HCT116 (cell line): ENCODE measurements at regions not wholly inside any gene's neighbourhood (a gene's known extent, or its start where the extent isn't known, plus 50 kb on each side); places are given as distances from the start of the nearest gene placed in this dataset.

ENCODE experiments used
- ATAC-seq: fragments of 200-7000 bp; cut with Tn5 transposase; 2 replicates; pipeline ENCODE4 v1.9.1; 2020; ENCODE audit warnings: mild to moderate bottlenecking, moderate library complexity
- BruUV-seq: library from RNA; stranded (reverse); fragments of 400-500 nt; replicated peaks from 2 replicates; lab custom pipeline; 2021; lab: Mats Ljungman, UMichigan
- CTCF ChIA-PET: fragments of 300-600 bp; sonication (Branson Sonifier 250); formaldehyde crosslinking; loops from one replicate; lab custom pipeline; 2021; ENCODE audit warnings: antibody characterized with exemption; lab: Charles Lee
- POLR2A ChIA-PET: fragments of 300-600, 350-600 bp; sonication (Branson Sonifier 250); formaldehyde crosslinking; loops from one replicate; lab custom pipeline; 2021; ENCODE audit warnings: antibody characterized with exemption; lab: Charles Lee
- RAD21 ChIA-PET, 2 experiments: fragments of 300-600 bp; sonication (Branson Sonifier 250); formaldehyde crosslinking; loops; one replicate each; lab custom pipeline; 2023; ENCODE audit warnings: low total read pairs in 2 of 2; ENCODE audit not compliant: uncharacterized antibody in 2 of 2, unreplicated experiment in 2 of 2, low non-redundant PET in 1 of 2; lab: Charles Lee
- DNase-seq: peaks from one replicate; pipeline ENCODE4 v3.0.0-alpha.2; 2010; ENCODE audit warnings: low read depth, low spot score
- H2AFZ ChIP-seq: fragments of 200-600 bp; shearing (Covaris generic), sonication (generic); 2 replicates; pipeline ENCODE4 v1.6.1; 2017; ENCODE audit warnings: low read depth, mixed run types, mixed read lengths, antibody characterized with exemption, low read length; ENCODE audit not compliant: poor library complexity, severe bottlenecking
- H3K27ac ChIP-seq: 2 replicates; pipeline ENCODE4 v1.5.1; 2012; ENCODE audit warnings: low read depth, low read length
- H3K27me3 ChIP-seq: fragments of 200-600 bp; sonication (generic); 2 replicates; pipeline ENCODE4 v1.6.1; 2016; ENCODE audit warnings: mixed run types, low read length, mixed read lengths; ENCODE audit not compliant: insufficient read depth
- H3K36me3 ChIP-seq, 2 experiments: fragments of 200-500 bp in 1 of 2; fragments of 200-600 bp in 1 of 2; sonication (Bioruptor generic) in 1 of 2; sonication (generic) in 1 of 2; 2 replicates each; pipeline versions ENCODE4 v1.5.1 to v1.6.1; 2014 to 2016; ENCODE audit warnings: low read length in 2 of 2, inconsistent platforms in 1 of 2, mixed read lengths in 1 of 2, mixed run types in 1 of 2; ENCODE audit not compliant: insufficient read depth in 2 of 2, control insufficient read depth in 1 of 2
- H3K4me1 ChIP-seq, 2 experiments: fragments of 200-600 bp in 1 of 2; sonication (generic) in 1 of 2; 2 replicates each; pipeline versions ENCODE4 v1.5.1 to v1.6.1; 2012 to 2017; ENCODE audit warnings: low read length in 2 of 2, inconsistent platforms in 1 of 2, mild to moderate bottlenecking in 1 of 2, mixed read lengths in 1 of 2, mixed run types in 1 of 2, moderate library complexity in 1 of 2; ENCODE audit not compliant: insufficient read depth in 2 of 2, control insufficient read depth in 1 of 2
- H3K4me2 ChIP-seq: fragments of 200-600 bp; sonication (generic); 2 replicates; pipeline ENCODE4 v1.6.1; 2017; ENCODE audit warnings: mixed run types, low read length, mixed read lengths
- H3K4me3 ChIP-seq, 2 experiments: fragments of 200-600 bp in 1 of 2; sonication (generic) in 1 of 2; replicated peaks in 1 of 2; 2 replicates each; pipeline ENCODE4 v1.5.1; 2011 to 2016; ENCODE audit warnings: low read length in 2 of 2, control low read depth in 1 of 2, low read depth in 1 of 2, mild to moderate bottlenecking in 1 of 2, mixed read lengths in 1 of 2, mixed run types in 1 of 2
- H3K79me2 ChIP-seq: fragments of 200-600 bp; sonication (generic); 2 replicates; pipeline ENCODE4 v1.6.1; 2017; ENCODE audit warnings: mild to moderate bottlenecking, mixed run types, low read length, moderate library complexity, mixed read lengths; ENCODE audit not compliant: insufficient read depth
- H3K9ac ChIP-seq: fragments of 200-600 bp; sonication (generic); 2 replicates; pipeline ENCODE4 v1.6.1; 2016; ENCODE audit warnings: low read length, mixed read lengths
- H3K9me2 ChIP-seq: fragments of 200-600 bp; sonication (generic), shearing (Covaris generic); 2 replicates; pipeline ENCODE4 v1.6.1; 2017; ENCODE audit warnings: mixed run types, mild to moderate bottlenecking, moderate library complexity; ENCODE audit not compliant: insufficient read depth
- H3K9me3 ChIP-seq, 2 experiments: fragments of 200-500 bp in 1 of 2; fragments of 200-600 bp in 1 of 2; sonication (Bioruptor generic) in 1 of 2; sonication (generic) in 1 of 2; 2 replicates each; pipeline ENCODE4 v1.6.1; 2014 to 2017; ENCODE audit warnings: low read length in 2 of 2, mixed read lengths in 2 of 2, inconsistent platforms in 1 of 2, low read depth in 1 of 2, mild to moderate bottlenecking in 1 of 2, mixed run types in 1 of 2, moderate library complexity in 1 of 2; ENCODE audit not compliant: control insufficient read depth in 1 of 2, insufficient read depth in 1 of 2
- H4K20me1 ChIP-seq: fragments of 200-600 bp; sonication (generic), shearing (Covaris generic); 2 replicates; pipeline ENCODE4 v1.6.1; 2017; ENCODE audit warnings: mixed run types, mild to moderate bottlenecking, moderate library complexity; ENCODE audit not compliant: insufficient read depth
- CBX3 ChIP-seq: IDR thresholded peaks from 2 replicates; pipeline ENCODE4 v1.6.1; 2012; ENCODE audit warnings: low read depth
- CEBPB ChIP-seq: IDR thresholded peaks from 2 replicates; pipeline ENCODE4 v1.6.1; 2012; ENCODE audit warnings: low read depth
- EGR1 ChIP-seq: IDR thresholded peaks from 2 replicates; pipeline ENCODE4 v1.6.1; 2012; ENCODE audit warnings: low read depth
- ELF1 ChIP-seq: IDR thresholded peaks from 2 replicates; pipeline ENCODE4 v1.6.1; 2012; ENCODE audit warnings: low read depth, borderline replicate concordance
- EZH2 ChIP-seq: fragments of 200-600 bp; sonication (generic); IDR thresholded peaks from 2 replicates; pipeline ENCODE4 v1.6.1; 2017; ENCODE audit warnings: antibody characterized with exemption, mixed run types
- EZH2phosphoT487 ChIP-seq: fragments of 200-600 bp; IDR thresholded peaks from 2 replicates; pipeline ENCODE4 v1.6.1; 2018; ENCODE audit warnings: antibody characterized with exemption, borderline replicate concordance
- FOSL1 ChIP-seq: IDR thresholded peaks from 2 replicates; pipeline ENCODE4 v1.6.1; 2012; ENCODE audit warnings: low read depth
- JUND ChIP-seq: IDR thresholded peaks from 2 replicates; pipeline ENCODE4 v1.6.1; 2012
- POLR2A ChIP-seq: IDR thresholded peaks from 2 replicates; pipeline ENCODE4 v1.7.0; 2011; ENCODE audit warnings: borderline replicate concordance; ENCODE audit not compliant: insufficient read depth, insufficient read length; ENCODE audit errors: extremely low read depth
- POLR2AphosphoS5 ChIP-seq: IDR thresholded peaks from 2 replicates; pipeline ENCODE4 v1.6.1; 2011; ENCODE audit warnings: mild to moderate bottlenecking, low read depth, low read length, moderate library complexity
- RAD21 ChIP-seq: IDR thresholded peaks from 2 replicates; pipeline ENCODE4 v1.6.1; 2012; ENCODE audit warnings: low read depth, mild to moderate bottlenecking
- SIN3A ChIP-seq: IDR thresholded peaks from 2 replicates; pipeline ENCODE4 v1.6.1; 2012; ENCODE audit warnings: low read depth
- SP1 ChIP-seq: IDR thresholded peaks from 2 replicates; pipeline ENCODE4 v1.6.1; 2012; ENCODE audit warnings: low read depth
- SRF ChIP-seq: IDR thresholded peaks from 2 replicates; pipeline ENCODE4 v1.6.1; 2012; ENCODE audit warnings: low read depth
- YY1 ChIP-seq: IDR thresholded peaks from 2 replicates; pipeline ENCODE4 v1.6.1; 2011; ENCODE audit warnings: low read length, low read depth, moderate library complexity, mild to moderate bottlenecking; ENCODE audit not compliant: insufficient replicate concordance; ENCODE audit errors: extremely low read depth
- ZBTB33 ChIP-seq: IDR thresholded peaks from 2 replicates; pipeline ENCODE4 v1.6.1; 2011; ENCODE audit warnings: mild to moderate bottlenecking, low read length, moderate library complexity; ENCODE audit not compliant: insufficient replicate concordance; ENCODE audit errors: extremely low read depth
- ZFX ChIP-seq: fragments of 450-650 bp; IDR thresholded peaks from 2 replicates; pipeline ENCODE4 v1.6.1; 2017
- ZNF274 ChIP-seq: fragments of 200-500 bp; sonication (Bioruptor generic); IDR thresholded peaks from 2 replicates; pipeline ENCODE4 v1.6.1; 2014; ENCODE audit warnings: mild to moderate bottlenecking, low read depth, low read length, inconsistent platforms
- intact Hi-C: fragments of 100-400 bp; cut with micrococcal nuclease; formaldehyde crosslinking; loops from 2 replicates; pipeline ENCODE4 v1.10.0; 2022
- TF ChIP-seq, protein P1 (sequence below): IDR thresholded peaks from 2 replicates; pipeline ENCODE4 v1.6.1; 2012
- TF ChIP-seq, protein P2 (sequence below), 3 experiments: fragments of 200-600 bp in 1 of 3; sonication (generic) in 1 of 3; IDR thresholded peaks in 2 of 3; conservative IDR thresholded peaks in 1 of 3; 2 replicates each; pipeline ENCODE4 v1.5.1; 2012 to 2017; ENCODE audit warnings: low read depth in 2 of 3, low read length in 2 of 3, antibody characterized with exemption in 1 of 3, borderline replicate concordance in 1 of 3, control low read depth in 1 of 3, mild to moderate bottlenecking in 1 of 3, mixed read lengths in 1 of 3, mixed run types in 1 of 3, moderate library complexity in 1 of 3; ENCODE audit not compliant: insufficient read depth in 1 of 3

GRCh38 chr3:86743233-86743632 is 247.7 kb downstream of the VGLL3 start:
- no peak for DNase-seq
- no peaks in the 10 kb centered on the region for H3K9me2 ChIP-seq
- no peak overlapping the region for H2AFZ ChIP-seq
- no peak overlapping the region for H3K9ac ChIP-seq
- TF ChIP-seq ZBTB33: no peak
- TF ChIP-seq CEBPB: no peak
- no peak for TF ChIP-seq POLR2A
- TF ChIP-seq RAD21: no peak
- no peak for TF ChIP-seq SP1
- TF ChIP-seq, all 23 proteins: peak for 0
- no TSS peak for BruUV-seq
- Histone ChIP-seq H3K36me3 (no peaks in the 10 kb centered on the region), H3K9me3 (no peaks in the 10 kb centered on the region), H3K4me2 (no peak overlapping the region), H3K4me1 (no peaks in the 10 kb centered on the region), H3K79me2 (no peaks in the 10 kb centered on the region), H3K27me3 (no peaks in the 10 kb centered on the region), H3K4me3 (no peak overlapping the region), H4K20me1 (no peaks in the 10 kb centered on the region), H3K27ac (no peak overlapping the region)
- ATAC-seq: no peak
- RAD21 ChIA-PET: no interaction called here
- POLR2A ChIA-PET: no interaction called here
- intact Hi-C loops: no loop called here
- CTCF ChIA-PET: no interaction called here

DNA sequence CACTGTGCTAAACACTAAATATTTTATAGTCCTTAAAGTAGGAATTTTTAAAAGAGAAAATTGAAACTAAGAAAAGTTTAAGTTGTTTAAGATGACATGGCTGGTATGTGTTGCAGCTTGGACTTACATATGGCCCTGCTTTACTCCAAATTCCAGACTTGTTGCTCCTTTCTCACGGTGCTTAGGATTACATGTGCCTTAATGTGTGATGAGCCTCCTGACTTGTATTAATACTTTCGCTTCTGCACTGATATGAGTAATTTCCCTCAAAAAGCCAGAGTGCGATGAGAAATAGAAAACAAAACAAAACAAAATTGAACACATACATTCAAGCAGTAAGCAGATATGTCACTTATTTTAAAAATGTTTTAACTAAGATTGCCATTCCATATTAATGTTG is 250.2 kb downstream of the VGLL3 start:
- intact Hi-C loops: no loop called here
- Histone ChIP-seq H3K9ac (no peak overlapping the region), H3K36me3 (no peaks in the 10 kb centered on the region), H3K9me3 (no peaks in the 10 kb centered on the region), H3K4me2 (no peak overlapping the region), H2AFZ (no peak overlapping the region), H3K4me3 (no peak overlapping the region), H3K27ac (no peak overlapping the region), H4K20me1 (no peaks in the 10 kb centered on the region), H3K4me1 (no peaks in the 10 kb centered on the region), H3K9me2 (no peaks in the 10 kb centered on the region), H3K27me3 (no peaks in the 10 kb centered on the region), H3K79me2 (no peaks in the 10 kb centered on the region)
- ChIA-PET POLR2A (no interaction called here), CTCF (no interaction called here), RAD21 (no interaction called here)
- ATAC-seq (no peak), DNase-seq (no peak)
- BruUV-seq: no TSS peak
- TF ChIP-seq CBX3 (no peak), EZH2 (no peak), ELF1 (no peak), CEBPB (no peak), SRF (no peak), POLR2AphosphoS5 (no peak), ZFX (no peak), FOSL1 (no peak), RAD21 (no peak), POLR2A (no peak), ZNF274 (no peak), EGR1 (no peak), YY1 (no peak), EZH2phosphoT487 (no peak), SIN3A (no peak), JUND (no peak), SP1 (no peak)
- TF ChIP-seq, protein P1, sequence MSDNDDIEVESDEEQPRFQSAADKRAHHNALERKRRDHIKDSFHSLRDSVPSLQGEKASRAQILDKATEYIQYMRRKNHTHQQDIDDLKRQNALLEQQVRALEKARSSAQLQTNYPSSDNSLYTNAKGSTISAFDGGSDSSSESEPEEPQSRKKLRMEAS: no peak
- TF ChIP-seq, protein P2, sequence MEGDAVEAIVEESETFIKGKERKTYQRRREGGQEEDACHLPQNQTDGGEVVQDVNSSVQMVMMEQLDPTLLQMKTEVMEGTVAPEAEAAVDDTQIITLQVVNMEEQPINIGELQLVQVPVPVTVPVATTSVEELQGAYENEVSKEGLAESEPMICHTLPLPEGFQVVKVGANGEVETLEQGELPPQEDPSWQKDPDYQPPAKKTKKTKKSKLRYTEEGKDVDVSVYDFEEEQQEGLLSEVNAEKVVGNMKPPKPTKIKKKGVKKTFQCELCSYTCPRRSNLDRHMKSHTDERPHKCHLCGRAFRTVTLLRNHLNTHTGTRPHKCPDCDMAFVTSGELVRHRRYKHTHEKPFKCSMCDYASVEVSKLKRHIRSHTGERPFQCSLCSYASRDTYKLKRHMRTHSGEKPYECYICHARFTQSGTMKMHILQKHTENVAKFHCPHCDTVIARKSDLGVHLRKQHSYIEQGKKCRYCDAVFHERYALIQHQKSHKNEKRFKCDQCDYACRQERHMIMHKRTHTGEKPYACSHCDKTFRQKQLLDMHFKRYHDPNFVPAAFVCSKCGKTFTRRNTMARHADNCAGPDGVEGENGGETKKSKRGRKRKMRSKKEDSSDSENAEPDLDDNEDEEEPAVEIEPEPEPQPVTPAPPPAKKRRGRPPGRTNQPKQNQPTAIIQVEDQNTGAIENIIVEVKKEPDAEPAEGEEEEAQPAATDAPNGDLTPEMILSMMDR (IDR thresholded peaks at IDR 0.05 in 2 of 3, conservative IDR thresholded peaks at IDR 0.05 in 1 of 3; ENCODE audit: borderline replicate concordance in 1 of 3, insufficient read depth in 1 of 3, low read depth in 2 of 3, low read length in 2 of 3): no peak
